ENCODE measurements at regions not wholly inside any gene's neighbourhood (a gene's known extent, or its start where the extent isn't known, plus 50 kb on each side); places are given as distances from the start of the nearest gene placed in this dataset.

DNA sequence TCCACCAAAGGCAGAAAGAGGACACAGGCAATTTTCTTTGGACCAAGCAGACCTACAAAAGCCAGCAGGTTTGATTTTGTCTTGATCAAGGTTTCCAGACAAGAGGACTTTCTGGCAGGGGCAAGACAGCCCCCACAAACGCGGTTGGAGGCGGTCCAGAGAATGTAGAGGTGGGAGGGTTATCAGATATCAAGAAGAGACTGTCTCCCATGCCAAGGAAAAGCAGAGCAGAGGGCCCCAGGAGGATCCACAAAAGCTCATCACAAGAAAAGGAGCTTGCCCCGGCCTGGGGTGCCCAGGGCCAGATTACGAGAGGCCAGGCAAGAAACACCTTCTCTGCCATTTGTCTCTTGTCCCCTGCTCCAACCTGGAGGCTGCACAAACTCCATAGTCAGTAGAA is 538.9 kb downstream of the BNC2 start:
- TF ChIP-seq POLR2A (IDR thresholded peaks at IDR 0.05): no peak
- TF ChIP-seq, protein P1, sequence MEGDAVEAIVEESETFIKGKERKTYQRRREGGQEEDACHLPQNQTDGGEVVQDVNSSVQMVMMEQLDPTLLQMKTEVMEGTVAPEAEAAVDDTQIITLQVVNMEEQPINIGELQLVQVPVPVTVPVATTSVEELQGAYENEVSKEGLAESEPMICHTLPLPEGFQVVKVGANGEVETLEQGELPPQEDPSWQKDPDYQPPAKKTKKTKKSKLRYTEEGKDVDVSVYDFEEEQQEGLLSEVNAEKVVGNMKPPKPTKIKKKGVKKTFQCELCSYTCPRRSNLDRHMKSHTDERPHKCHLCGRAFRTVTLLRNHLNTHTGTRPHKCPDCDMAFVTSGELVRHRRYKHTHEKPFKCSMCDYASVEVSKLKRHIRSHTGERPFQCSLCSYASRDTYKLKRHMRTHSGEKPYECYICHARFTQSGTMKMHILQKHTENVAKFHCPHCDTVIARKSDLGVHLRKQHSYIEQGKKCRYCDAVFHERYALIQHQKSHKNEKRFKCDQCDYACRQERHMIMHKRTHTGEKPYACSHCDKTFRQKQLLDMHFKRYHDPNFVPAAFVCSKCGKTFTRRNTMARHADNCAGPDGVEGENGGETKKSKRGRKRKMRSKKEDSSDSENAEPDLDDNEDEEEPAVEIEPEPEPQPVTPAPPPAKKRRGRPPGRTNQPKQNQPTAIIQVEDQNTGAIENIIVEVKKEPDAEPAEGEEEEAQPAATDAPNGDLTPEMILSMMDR (IDR thresholded peaks at IDR 0.05): no peak

All from esophagus squamous epithelium (tissue), 4 donors.